Ishikawa (cell line): ENCODE measurements at regions not wholly inside any gene's neighbourhood (a gene's known extent, or its start where the extent isn't known, plus 50 kb on each side); places are given as distances from the start of the nearest gene placed in this dataset.

Experiments used
- CREB1 ChIP-seq: IDR thresholded peaks from 2 replicates; pipeline ENCODE4 v1.6.1; 2012; ENCODE audit warnings: low read depth
- YY1 ChIP-seq: IDR thresholded peaks from 2 replicates; pipeline ENCODE4 v1.6.1; 2012; ENCODE audit warnings: low read depth

DNA sequence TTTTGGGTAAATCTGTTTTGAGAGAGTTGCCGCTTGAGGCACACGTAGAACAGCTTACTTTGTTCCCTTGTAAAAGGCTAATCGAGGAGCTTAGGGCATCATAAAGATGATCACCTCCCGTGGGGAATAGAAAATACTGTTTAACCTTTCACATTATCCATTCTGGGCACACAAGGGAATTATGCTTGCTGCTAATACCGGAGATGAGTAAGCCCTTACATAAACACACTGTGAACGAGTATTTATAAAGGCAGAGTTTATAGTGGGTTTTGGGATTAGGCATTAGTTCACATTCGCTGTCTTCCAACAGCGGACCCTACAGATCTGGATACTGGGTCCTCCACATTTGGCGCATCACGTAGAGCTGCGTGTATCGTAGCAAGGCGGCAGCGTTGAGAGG lies 51.2 kb upstream of the CNTNAP4 start:
- TF ChIP-seq YY1 (no peak), CREB1 (no peak)
